OCI-LY1 (cell line): ENCODE measurements at regions not wholly inside any gene's neighbourhood (a gene's known extent, or its start where the extent isn't known, plus 50 kb on each side); places are given as distances from the start of the nearest gene placed in this dataset.

ENCODE experiments used
- EZH2 ChIP-seq: fragments of 200-600 bp; sonication (generic), shearing (Covaris generic); IDR thresholded peaks from 2 replicates; pipeline ENCODE4 v1.8.0; 2017; ENCODE audit warnings: borderline replicate concordance, mixed run types, mild to moderate bottlenecking, antibody characterized with exemption, low read length, moderate library complexity, mixed read lengths
- TF ChIP-seq, protein P1 (sequence below): fragments of 200-600 bp; sonication (generic), shearing (Covaris generic); IDR thresholded peaks from 2 replicates; pipeline ENCODE4 v1.5.1; 2017; ENCODE audit warnings: mild to moderate bottlenecking, antibody characterized with exemption, low read length, moderate library complexity, mixed read lengths

- TF ChIP-seq, protein P1, sequence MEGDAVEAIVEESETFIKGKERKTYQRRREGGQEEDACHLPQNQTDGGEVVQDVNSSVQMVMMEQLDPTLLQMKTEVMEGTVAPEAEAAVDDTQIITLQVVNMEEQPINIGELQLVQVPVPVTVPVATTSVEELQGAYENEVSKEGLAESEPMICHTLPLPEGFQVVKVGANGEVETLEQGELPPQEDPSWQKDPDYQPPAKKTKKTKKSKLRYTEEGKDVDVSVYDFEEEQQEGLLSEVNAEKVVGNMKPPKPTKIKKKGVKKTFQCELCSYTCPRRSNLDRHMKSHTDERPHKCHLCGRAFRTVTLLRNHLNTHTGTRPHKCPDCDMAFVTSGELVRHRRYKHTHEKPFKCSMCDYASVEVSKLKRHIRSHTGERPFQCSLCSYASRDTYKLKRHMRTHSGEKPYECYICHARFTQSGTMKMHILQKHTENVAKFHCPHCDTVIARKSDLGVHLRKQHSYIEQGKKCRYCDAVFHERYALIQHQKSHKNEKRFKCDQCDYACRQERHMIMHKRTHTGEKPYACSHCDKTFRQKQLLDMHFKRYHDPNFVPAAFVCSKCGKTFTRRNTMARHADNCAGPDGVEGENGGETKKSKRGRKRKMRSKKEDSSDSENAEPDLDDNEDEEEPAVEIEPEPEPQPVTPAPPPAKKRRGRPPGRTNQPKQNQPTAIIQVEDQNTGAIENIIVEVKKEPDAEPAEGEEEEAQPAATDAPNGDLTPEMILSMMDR = no peak
- no peak for TF ChIP-seq EZH2
These were observed 167.6 kb downstream of the THBS2 start for GRCh38 chr6:169086020-169086419.
